IMR-90 (cell line): ENCODE measurements at regions not wholly inside any gene's neighbourhood (a gene's known extent, or its start where the extent isn't known, plus 50 kb on each side); places are given as distances from the start of the nearest gene placed in this dataset.

ENCODE experiments used
- ATAC-seq: fragments of 200-7000 bp; cut with Tn5 transposase; 2 replicates; pipeline ENCODE4 v1.9.1; 2020; ENCODE audit warnings: low read depth, mild to moderate bottlenecking, moderate library complexity
- BruUV-seq: library from RNA; stranded (reverse); fragments of 400-500 nt; replicated peaks from 2 replicates; lab custom pipeline; 2021; lab: Mats Ljungman, UMichigan
- CTCF ChIA-PET: fragments of 300-600 bp; formaldehyde crosslinking; extraction: SDS; loops from one replicate; lab custom pipeline; 2021; ENCODE audit warnings: antibody characterized with exemption; lab: Yijun Ruan, JAX
- POLR2A ChIA-PET: fragments of 300-600 bp; sonication (Branson Sonifier 250); formaldehyde crosslinking; loops from one replicate; lab custom pipeline; 2022; ENCODE audit warnings: antibody characterized with exemption; ENCODE audit not compliant: unreplicated experiment; lab: Charles Lee
- DNase-seq: peaks from one replicate; pipeline ENCODE4 v3.0.0; 2013
- H2AFZ ChIP-seq: replicated peaks from 2 replicates; pipeline ENCODE3; 2013; ENCODE audit warnings: low read length, mild to moderate bottlenecking; ENCODE audit not compliant: poor library complexity
- H2AK5ac ChIP-seq: 2 replicates; pipeline ENCODE4 v1.6.1; 2013; ENCODE audit warnings: low read depth, low read length, inconsistent platforms
- H2AK9ac ChIP-seq: replicated peaks from 2 replicates; pipeline ENCODE3; 2013; ENCODE audit warnings: mild to moderate bottlenecking, low read depth, low read length, moderate library complexity; ENCODE audit not compliant: poor library complexity
- H2BK120ac ChIP-seq: 2 replicates; pipeline ENCODE4 v1.6.1; 2013; ENCODE audit warnings: low read depth, low read length, inconsistent platforms
- H2BK15ac ChIP-seq: 3 replicates; pipeline ENCODE4 v1.6.1; 2013; ENCODE audit warnings: low read depth, low read length, inconsistent platforms
- H2BK20ac ChIP-seq: 2 replicates; pipeline ENCODE4 v1.6.1; 2013; ENCODE audit warnings: low read depth, mild to moderate bottlenecking, inconsistent platforms, low read length, moderate library complexity
- H2BK5ac ChIP-seq: 2 replicates; pipeline ENCODE4 v1.6.1; 2013; ENCODE audit warnings: mild to moderate bottlenecking, low read depth, low read length, inconsistent platforms; ENCODE audit not compliant: poor library complexity, severe bottlenecking
- H3K14ac ChIP-seq: replicated peaks from 2 replicates; pipeline ENCODE4 v1.6.1; 2013; ENCODE audit warnings: low read depth, low read length, inconsistent platforms
- H3K18ac ChIP-seq: 2 replicates; pipeline ENCODE4 v1.6.1; 2013; ENCODE audit warnings: low read depth, low read length, control low read depth
- H3K23ac ChIP-seq: 2 replicates; pipeline ENCODE4 v1.6.1; 2013; ENCODE audit warnings: low read depth, low read length, inconsistent platforms
- H3K27ac ChIP-seq: 2 replicates; pipeline ENCODE4 v1.5.1; 2013; ENCODE audit warnings: mild to moderate bottlenecking, control low read depth, low read length; ENCODE audit not compliant: insufficient read depth
- H3K27me3 ChIP-seq: 2 replicates; pipeline ENCODE4 v1.6.1; 2013; ENCODE audit warnings: low read length; ENCODE audit not compliant: control insufficient read depth, insufficient read depth
- H3K36me3 ChIP-seq: 2 replicates; pipeline ENCODE4 v1.6.1; 2013; ENCODE audit warnings: low read length, mixed read lengths; ENCODE audit not compliant: control insufficient read depth, insufficient read depth
- H3K4ac ChIP-seq: 2 replicates; pipeline ENCODE4 v1.6.1; 2013; ENCODE audit warnings: low read depth, low read length, inconsistent platforms
- H3K4me1 ChIP-seq: 2 replicates; pipeline ENCODE4 v1.6.1; 2013; ENCODE audit warnings: low read length, mixed read lengths; ENCODE audit not compliant: control insufficient read depth, insufficient read depth
- H3K4me2 ChIP-seq: 2 replicates; pipeline ENCODE4 v1.6.1; 2013; ENCODE audit warnings: low read depth, mild to moderate bottlenecking, control low read depth, low read length, moderate library complexity
- H3K4me3 ChIP-seq: 2 replicates; pipeline ENCODE4 v1.5.1; 2013; ENCODE audit warnings: low read depth, mild to moderate bottlenecking, control low read depth, low read length, moderate library complexity; ENCODE audit not compliant: insufficient read depth
- H3K56ac ChIP-seq: 2 replicates; pipeline ENCODE4 v1.6.1; 2013; ENCODE audit warnings: low read length, inconsistent platforms; ENCODE audit not compliant: insufficient read depth; ENCODE audit errors: extremely low read depth
- H3K79me1 ChIP-seq, 2 experiments: 2 replicates each; pipeline ENCODE4 v1.6.1; 2013; ENCODE audit warnings: low read length in 2 of 2, inconsistent platforms in 1 of 2, low read depth in 1 of 2
- H3K9ac ChIP-seq: 2 replicates; pipeline ENCODE4 v1.6.1; 2013; ENCODE audit warnings: low read depth, low read length, control low read depth
- H3K9me1 ChIP-seq: 2 replicates; pipeline ENCODE4 v1.6.1; 2013; ENCODE audit warnings: low read length, inconsistent platforms; ENCODE audit not compliant: insufficient read depth
- H3K9me3 ChIP-seq: 2 replicates; pipeline ENCODE4 v1.6.1; 2013; ENCODE audit warnings: low read length; ENCODE audit not compliant: control insufficient read depth, insufficient read depth
- H4K20me1 ChIP-seq: 2 replicates; pipeline ENCODE4 v1.6.1; 2013; ENCODE audit warnings: low read length, inconsistent platforms; ENCODE audit not compliant: insufficient read depth
- H4K5ac ChIP-seq: 2 replicates; pipeline ENCODE4 v1.6.1; 2013; ENCODE audit warnings: mild to moderate bottlenecking, low read depth, low read length, control low read depth
- H4K8ac ChIP-seq, 2 experiments: 2 replicates each; pipeline ENCODE4 v1.6.1; 2013; ENCODE audit warnings: low read depth in 2 of 2, low read length in 2 of 2, control low read depth in 1 of 2, inconsistent platforms in 1 of 2
- H4K91ac ChIP-seq: 2 replicates; pipeline ENCODE4 v1.6.1; 2013; ENCODE audit warnings: low read depth, low read length, inconsistent platforms; ENCODE audit not compliant: insufficient read depth
- BHLHE40 ChIP-seq: fragments of 150-350 bp; IDR thresholded peaks from 2 replicates; pipeline ENCODE4 v1.6.1; 2016; ENCODE audit warnings: mild to moderate bottlenecking, low read depth, low read length
- CEBPB ChIP-seq: IDR thresholded peaks from 2 replicates; pipeline ENCODE4 v1.6.1; 2012; ENCODE audit warnings: low read depth, low read length, improper control_type of control experiment
- CHD1 ChIP-seq: IDR thresholded peaks from 2 replicates; pipeline ENCODE4 v1.6.1; 2012; ENCODE audit warnings: low read depth, low read length, improper control_type of control experiment
- ELK1 ChIP-seq: fragments of 150-350 bp; IDR thresholded peaks from 2 replicates; pipeline ENCODE4 v1.6.1; 2016; ENCODE audit warnings: low read depth, mild to moderate bottlenecking, low read length, moderate library complexity, borderline replicate concordance
- FOS ChIP-seq: fragments of 150-350 bp; IDR thresholded peaks from 2 replicates; pipeline ENCODE4 v1.6.1; 2016; ENCODE audit warnings: low read depth, low read length
- MAFK ChIP-seq: IDR thresholded peaks from 2 replicates; pipeline ENCODE4 v1.6.1; 2012; ENCODE audit warnings: low read depth, low read length, improper control_type of control experiment
- MAZ ChIP-seq: IDR thresholded peaks from 2 replicates; pipeline ENCODE4 v1.6.1; 2012; ENCODE audit warnings: low read depth, mild to moderate bottlenecking, low read length, improper control_type of control experiment, moderate library complexity, borderline replicate concordance
- MXI1 ChIP-seq: IDR thresholded peaks from 2 replicates; pipeline ENCODE4 v1.6.1; 2012; ENCODE audit warnings: low read depth, mild to moderate bottlenecking, low read length, moderate library complexity, borderline replicate concordance
- NFE2L2 ChIP-seq: fragments of 150-350 bp; IDR thresholded peaks from 2 replicates; pipeline ENCODE4 v1.6.1; 2016; ENCODE audit warnings: low read depth, mild to moderate bottlenecking, low read length
- POLR2A ChIP-seq: IDR thresholded peaks from 2 replicates; pipeline ENCODE4 v1.6.1; 2012; ENCODE audit warnings: mild to moderate bottlenecking, low read depth, low read length
- RAD21 ChIP-seq: IDR thresholded peaks from 2 replicates; pipeline ENCODE4 v1.6.1; 2012; ENCODE audit warnings: low read length, improper control_type of control experiment
- RCOR1 ChIP-seq: IDR thresholded peaks from 2 replicates; pipeline ENCODE4 v1.6.1; 2012; ENCODE audit warnings: mild to moderate bottlenecking, low read length, improper control_type of control experiment; ENCODE audit not compliant: insufficient replicate concordance
- RFX5 ChIP-seq: IDR thresholded peaks from 2 replicates; pipeline ENCODE4 v1.8.0; 2012; ENCODE audit warnings: low read depth, mild to moderate bottlenecking, low read length, moderate library complexity
- SMC3 ChIP-seq: fragments of 150-350 bp; IDR thresholded peaks from 2 replicates; pipeline ENCODE4 v1.6.1; 2016; ENCODE audit warnings: low read depth, mild to moderate bottlenecking, antibody characterized with exemption, low read length, moderate library complexity
- dilution Hi-C: fragments of 300-500 bp; cut with HindIII; formaldehyde crosslinking; loops from one replicate; pipeline ENCODE4 v1.14.3; 2018; ENCODE audit warnings: low sequenced_read_pairs; ENCODE audit not compliant: unreplicated experiment
- in situ Hi-C: fragments of 300-500 bp; cut with MboI; formaldehyde crosslinking; loops from 3 replicates; pipeline ENCODE4 v1.14.3; 2019; ENCODE audit warnings: low sequenced_read_pairs, inconsistent platforms, mixed read lengths
- intact Hi-C: fragments of 100-400 bp; cut with micrococcal nuclease; formaldehyde crosslinking; loops from 2 replicates; pipeline ENCODE4 v1.10.0; 2022
- TF ChIP-seq, protein P1 (sequence below): conservative IDR thresholded peaks from 2 replicates; pipeline ENCODE4 v1.5.1; 2012; ENCODE audit warnings: mild to moderate bottlenecking, low read depth, low read length, improper control_type of control experiment
- TF ChIP-seq, protein P2 (sequence below): fragments of 150-350 bp; IDR thresholded peaks from 2 replicates; pipeline ENCODE4 v1.6.1; 2017; ENCODE audit warnings: mild to moderate bottlenecking, antibody characterized with exemption, low read length, low read depth

- DNase-seq (no peak), ATAC-seq (no peak)
- Histone ChIP-seq H4K20me1 (no peaks in the 10 kb centered on the region), H2BK5ac (no peak overlapping the region), H3K4me1 (peaks cover 2% of the 10 kb centered on the region), H3K18ac (no peak overlapping the region), H2AFZ (no peak overlapping the region), H3K36me3 (no peaks in the 10 kb centered on the region), H3K79me1 (no peaks in the 10 kb centered on the region), H2AK5ac (no peak overlapping the region), H4K91ac (no peak overlapping the region), H2AK9ac (no peak overlapping the region), H3K9me3 (no peaks in the 10 kb centered on the region), H3K23ac (no peak overlapping the region), H2BK20ac (no peak overlapping the region), H3K27ac (no peak overlapping the region), H3K4me3 (no peak overlapping the region), H4K5ac (no peak overlapping the region), H4K8ac (no peak overlapping the region), H2BK15ac (no peak overlapping the region), H3K4me2 (no peak overlapping the region), H3K56ac (no peak overlapping the region), H2BK120ac (no peak overlapping the region), H3K4ac (no peak overlapping the region), H3K14ac (no peak overlapping the region), H3K9ac (no peak overlapping the region), H3K27me3 (no peaks in the 10 kb centered on the region), H3K9me1 (peaks cover 3% of the 10 kb centered on the region; the same call in 1 of the 2 replicates)
- in situ Hi-C loops (no loop called here), intact Hi-C loops (no loop called here), dilution Hi-C loops (no loop called here)
- TF ChIP-seq NFE2L2 (no peak), CEBPB (no peak), RCOR1 (no peak), BHLHE40 (no peak), FOS (no peak), RFX5 (no peak), MAZ (no peak), ELK1 (no peak), CHD1 (no peak), POLR2A (no peak), MAFK (no peak), RAD21 (no peak), SMC3 (no peak), MXI1 (no peak)
- TF ChIP-seq, protein P1, sequence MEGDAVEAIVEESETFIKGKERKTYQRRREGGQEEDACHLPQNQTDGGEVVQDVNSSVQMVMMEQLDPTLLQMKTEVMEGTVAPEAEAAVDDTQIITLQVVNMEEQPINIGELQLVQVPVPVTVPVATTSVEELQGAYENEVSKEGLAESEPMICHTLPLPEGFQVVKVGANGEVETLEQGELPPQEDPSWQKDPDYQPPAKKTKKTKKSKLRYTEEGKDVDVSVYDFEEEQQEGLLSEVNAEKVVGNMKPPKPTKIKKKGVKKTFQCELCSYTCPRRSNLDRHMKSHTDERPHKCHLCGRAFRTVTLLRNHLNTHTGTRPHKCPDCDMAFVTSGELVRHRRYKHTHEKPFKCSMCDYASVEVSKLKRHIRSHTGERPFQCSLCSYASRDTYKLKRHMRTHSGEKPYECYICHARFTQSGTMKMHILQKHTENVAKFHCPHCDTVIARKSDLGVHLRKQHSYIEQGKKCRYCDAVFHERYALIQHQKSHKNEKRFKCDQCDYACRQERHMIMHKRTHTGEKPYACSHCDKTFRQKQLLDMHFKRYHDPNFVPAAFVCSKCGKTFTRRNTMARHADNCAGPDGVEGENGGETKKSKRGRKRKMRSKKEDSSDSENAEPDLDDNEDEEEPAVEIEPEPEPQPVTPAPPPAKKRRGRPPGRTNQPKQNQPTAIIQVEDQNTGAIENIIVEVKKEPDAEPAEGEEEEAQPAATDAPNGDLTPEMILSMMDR = no peak
- TF ChIP-seq, protein P2, sequence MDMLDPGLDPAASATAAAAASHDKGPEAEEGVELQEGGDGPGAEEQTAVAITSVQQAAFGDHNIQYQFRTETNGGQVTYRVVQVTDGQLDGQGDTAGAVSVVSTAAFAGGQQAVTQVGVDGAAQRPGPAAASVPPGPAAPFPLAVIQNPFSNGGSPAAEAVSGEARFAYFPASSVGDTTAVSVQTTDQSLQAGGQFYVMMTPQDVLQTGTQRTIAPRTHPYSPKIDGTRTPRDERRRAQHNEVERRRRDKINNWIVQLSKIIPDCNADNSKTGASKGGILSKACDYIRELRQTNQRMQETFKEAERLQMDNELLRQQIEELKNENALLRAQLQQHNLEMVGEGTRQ = no peak
- BruUV-seq = no TSS peak
- CTCF ChIA-PET = no interaction called here
- POLR2A ChIA-PET = no interaction called here
Observed at GRCh38 chr1:222306011-222306410, 241.9 kb downstream of the HHIPL2 start.
